GM19239 (cell line): ENCODE measurements at regions not wholly inside any gene's neighbourhood (a gene's known extent, or its start where the extent isn't known, plus 50 kb on each side); places are given as distances from the start of the nearest gene placed in this dataset.
A peak's percentile ranks its signal among the peaks of the same experiment; 100 is the strongest.

Experiments used
- DNase-seq: peaks from one replicate; pipeline ENCODE4 v3.0.0; 2011; ENCODE audit warnings: low spot score; ENCODE audit not compliant: insufficient read length
- FAIRE-seq: peaks from 2 replicates; lab custom pipeline; 2011; peaks lifted over from hg19 to GRCh38; lab: Jason Lieb, UNC

DNA sequence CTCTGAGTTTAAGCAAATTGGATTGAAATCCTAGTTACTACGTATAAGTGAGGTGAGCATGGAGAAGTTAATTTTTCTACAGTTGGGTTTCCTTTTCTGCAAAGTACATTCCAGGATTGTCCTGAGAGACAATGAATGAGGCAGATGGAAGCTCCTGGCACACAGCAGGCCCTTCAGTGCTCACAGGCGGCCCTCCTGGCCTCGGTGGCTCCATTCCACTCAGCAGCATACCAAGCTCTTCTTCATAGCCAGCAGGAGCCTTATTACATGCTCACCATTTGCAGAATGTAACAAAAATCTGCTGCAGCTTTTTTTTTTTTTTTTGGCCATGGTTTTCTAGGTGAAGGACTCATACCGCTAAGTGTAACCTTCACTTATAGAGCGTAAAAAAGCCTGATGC is 113.2 kb upstream of the FAM9B start:
- DNase-seq (no peak), FAIRE-seq (no peak)

DNA sequence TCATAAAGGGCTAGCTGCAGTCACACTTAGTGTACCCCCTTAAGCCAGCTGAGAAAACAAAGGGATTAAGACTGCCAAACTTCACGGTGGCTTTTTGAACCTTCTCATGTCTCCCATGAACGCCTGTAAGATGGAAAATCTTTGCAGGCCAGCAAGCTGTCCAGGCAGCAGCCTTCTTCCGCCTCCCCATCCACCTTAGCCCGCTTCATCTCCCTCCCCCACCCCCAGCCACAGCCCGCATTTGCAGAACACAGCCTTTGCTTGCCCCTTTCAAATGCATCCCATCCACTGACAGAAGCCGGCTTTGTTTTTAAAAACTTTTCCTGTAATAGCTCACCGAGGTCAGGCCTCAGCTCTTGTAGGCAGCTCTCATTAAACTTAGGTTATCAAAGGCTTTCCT is 113.8 kb upstream of the FAM9B start:
- FAIRE-seq = no peak
- no peak for DNase-seq

DNA sequence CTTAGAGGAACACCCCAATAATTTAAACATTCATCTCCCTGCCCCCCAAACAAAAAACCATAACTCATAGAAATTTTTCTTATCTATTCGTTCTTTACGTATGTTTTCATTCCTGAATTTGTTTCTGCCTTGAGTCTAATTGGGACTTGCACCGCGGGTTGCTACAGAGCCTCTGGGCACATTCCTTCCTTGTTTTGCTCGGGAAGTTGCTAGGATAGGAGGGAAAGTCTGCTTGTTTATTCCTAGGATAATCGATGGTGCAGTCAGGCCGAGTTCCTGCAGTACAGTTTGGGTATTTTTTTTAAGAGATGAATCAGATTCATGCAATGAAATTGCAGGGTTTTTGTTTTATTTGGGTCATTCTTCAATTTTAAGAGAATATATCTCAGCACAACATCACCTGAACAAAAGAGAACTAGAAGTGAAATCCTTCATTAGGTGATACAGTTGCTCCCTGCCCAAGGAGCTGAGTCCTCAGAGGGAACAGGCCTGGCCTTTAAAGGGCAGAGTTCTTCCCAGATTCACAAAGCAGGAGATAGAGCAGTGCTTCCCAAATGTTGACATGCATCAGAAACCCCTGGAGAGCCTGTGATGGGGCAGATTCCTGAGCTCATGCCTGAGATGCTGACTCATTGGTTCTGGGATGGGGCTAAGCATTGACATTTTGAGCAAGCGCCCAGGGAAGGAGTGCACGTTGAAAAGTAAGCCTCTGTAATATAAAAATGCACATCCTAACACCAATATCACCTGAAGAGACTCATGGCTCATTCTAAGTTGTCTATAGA is 114.9 kb upstream of the FAM9B start:
- FAIRE-seq (no peak), DNase-seq (no peak)

DNA sequence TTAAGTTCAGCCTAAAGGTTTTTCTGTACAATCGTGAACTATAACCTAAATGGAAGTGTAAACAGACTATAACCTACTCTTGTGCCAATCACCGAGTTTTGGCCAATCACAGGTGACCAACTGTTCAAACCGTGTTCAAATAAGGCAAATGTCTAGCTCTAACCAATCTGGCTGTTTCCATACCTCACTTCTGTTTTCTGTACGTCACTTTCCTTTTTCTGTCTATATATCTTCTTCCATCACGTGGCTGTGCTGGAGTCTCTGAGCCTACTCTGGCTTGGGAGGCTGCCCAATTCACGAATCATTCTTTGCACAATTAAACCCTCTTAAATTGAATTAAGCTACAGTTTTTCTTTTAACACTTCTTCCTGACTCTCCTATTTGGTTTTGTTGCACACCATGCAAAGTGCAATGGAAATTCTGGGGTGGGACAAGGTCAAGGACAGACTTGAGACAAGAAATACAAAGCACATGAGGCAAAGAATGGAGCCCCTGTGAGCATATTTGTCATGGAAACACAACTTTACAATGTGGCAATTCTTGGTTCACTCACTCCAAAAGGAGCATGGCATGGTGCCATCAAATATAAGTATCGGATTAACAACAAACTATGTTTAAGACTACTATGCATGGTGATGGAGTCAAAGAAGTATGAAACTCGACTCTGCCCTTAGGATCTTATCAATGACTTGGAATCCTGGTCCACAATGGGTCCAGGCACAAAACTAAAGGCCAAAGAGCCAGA is 115.7 kb upstream of the FAM9B start:
- FAIRE-seq (no peak), DNase-seq (no peak)

DNA sequence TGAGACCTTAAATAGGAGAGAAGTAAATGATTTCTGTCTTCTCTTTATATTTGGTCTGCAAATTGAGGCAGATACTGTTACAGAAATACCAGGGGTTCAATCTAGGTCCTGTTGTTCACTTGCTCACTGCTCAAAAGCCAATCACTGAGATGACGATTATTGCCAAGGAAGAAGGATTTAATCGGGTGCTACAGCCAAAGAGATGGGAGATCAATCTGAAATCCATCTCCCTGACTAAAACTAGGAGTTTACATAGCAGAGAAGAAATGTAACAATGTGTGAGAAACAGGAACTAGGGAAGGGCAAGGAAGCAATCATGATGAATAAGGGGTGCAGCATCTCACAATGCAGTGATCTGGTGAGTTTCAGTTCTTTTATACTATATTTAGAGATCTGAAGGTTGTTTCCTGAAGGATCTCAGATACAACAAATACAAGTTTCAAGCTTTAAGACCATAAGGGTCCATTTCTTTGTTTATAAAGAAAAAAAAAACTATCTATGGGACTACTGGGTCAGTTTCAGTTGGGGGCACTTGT is 117.9 kb upstream of the FAM9B start:
- DNase-seq = no peak
- no peak for FAIRE-seq

DNA sequence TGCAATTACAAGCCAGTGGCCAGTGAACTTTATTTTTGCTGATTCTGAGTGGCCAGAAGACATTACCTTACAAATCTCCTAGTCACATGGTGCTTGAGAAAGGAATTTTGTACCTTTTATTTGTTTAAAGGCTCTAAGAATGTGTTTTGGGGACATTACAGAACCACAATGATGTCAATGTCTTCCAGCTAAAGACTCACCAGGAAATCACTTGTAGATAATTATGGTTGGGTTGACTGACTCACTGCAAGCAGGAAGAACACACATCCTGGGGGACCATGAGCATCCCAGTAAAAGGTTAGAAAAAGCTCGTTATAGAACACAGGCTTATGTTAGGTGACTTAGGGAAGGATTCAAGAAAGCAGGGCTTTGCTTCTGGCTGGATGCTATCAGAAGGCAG is 119.4 kb upstream of the FAM9B start:
- DNase-seq (no peak), FAIRE-seq (no peak)

DNA sequence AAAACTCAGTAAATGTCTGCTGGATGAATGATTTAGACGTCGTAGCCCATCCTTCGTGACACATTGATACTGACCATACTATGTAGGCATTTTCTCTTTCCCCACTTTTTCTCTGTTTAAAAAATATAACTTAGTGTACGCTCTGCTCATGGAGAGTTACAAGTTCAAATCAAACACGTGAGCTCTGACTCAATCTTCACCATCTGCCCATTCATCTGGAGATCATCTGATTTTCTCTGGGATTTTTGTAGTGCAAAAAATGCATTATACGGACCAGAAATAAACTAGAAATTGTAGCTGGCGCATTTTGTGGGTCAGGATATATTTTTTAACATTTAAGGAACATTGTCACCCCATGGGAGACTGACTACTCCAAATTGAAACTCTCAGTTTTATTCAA is 124.7 kb upstream of the FAM9B start:
- DNase-seq = no peak
- FAIRE-seq = no peak

DNA sequence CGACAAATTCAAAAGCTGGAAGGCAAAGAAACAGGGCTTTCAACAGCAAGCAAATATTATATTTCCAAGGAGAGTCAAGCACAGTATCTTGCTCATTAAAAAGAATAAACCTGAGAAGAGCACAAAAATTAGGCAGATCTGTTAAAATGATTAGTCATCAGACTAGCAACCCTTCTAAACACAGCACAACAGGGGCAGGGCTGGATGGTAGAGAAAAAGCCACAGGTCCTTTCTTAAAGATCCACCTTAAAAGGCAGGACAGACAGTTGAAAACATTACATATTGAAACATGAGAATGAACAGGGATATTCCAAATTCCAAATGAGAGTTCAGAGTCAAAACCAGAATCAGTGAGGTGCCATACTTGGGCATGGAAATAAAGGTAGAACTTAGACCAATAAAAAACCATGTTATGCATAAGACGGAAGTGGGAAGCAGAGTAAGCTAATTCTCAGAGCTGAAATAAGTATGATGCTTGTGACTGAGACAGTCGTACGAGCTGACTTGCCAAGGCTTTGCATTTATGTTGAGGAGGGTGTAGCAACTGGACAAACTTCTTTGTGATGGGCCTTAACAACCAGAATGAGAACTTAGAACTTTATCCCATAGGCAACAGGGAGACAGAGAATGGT is 126.9 kb upstream of the FAM9B start:
- FAIRE-seq (no peak), DNase-seq (no peak)

DNA sequence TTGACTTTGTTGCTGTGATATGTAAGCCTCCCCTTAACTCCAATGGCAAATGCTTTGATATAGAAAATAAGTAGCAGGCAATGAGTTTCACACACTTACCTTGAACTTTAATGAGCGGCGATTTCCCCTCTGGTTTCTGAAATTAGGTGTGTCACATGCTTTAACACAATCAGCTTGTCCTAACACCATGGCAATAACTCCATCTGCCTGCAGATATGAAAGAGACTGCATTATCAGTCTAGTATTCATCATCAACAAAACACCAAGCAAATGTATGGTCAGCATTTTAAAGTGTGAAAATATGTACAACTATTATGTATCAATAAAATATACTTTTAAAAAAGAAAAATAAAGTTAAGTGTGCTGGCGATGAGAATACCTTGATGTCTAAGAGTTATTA is 128.8 kb upstream of the FAM9B start:
- FAIRE-seq (no peak), DNase-seq (no peak)

DNA sequence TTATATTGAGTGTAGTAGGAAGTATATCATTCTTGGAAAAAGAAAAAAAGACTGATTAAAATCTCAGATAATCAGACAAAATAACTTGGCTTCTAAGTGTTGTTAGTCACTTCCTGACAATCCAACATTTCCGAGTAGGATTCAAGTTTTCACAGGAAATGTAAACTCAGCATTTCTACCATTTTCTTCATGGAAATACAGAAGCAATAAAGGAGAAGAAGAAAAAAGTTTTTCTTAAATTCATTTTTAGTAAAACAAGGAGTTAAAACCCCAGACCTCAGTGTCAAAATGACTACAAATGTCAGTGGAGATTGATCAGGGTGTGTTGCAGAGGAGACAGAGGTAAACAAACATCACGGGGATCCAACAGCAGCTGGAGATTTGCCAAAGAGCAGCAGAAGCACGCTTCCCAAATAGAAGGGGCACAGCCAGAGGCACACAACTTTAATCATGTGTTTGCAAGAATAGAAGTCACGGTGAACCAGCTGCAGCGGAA is 129.3 kb upstream of the FAM9B start:
- FAIRE-seq = peak; percentile 52
- DNase-seq = no peak

DNA sequence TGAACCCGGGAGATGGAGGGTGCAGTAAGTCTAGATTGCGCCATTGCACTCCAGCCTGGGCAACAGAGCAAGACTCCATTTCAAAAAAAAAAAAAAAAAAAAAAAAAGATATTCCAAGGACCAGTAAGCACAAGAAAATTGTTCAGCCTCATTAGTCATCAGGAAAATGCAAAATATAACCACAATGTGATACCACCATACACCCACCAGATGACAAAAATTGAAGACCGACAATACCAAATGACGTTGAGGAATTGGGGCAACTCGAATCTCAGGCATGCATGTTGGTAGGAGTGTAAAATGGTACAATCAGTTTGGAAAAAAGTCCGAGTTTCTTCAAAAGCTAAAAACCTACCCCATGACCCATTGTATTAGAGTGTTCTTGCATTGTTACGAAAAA is 130.2 kb upstream of the FAM9B start:
- DNase-seq = no peak
- no peak for FAIRE-seq

DNA sequence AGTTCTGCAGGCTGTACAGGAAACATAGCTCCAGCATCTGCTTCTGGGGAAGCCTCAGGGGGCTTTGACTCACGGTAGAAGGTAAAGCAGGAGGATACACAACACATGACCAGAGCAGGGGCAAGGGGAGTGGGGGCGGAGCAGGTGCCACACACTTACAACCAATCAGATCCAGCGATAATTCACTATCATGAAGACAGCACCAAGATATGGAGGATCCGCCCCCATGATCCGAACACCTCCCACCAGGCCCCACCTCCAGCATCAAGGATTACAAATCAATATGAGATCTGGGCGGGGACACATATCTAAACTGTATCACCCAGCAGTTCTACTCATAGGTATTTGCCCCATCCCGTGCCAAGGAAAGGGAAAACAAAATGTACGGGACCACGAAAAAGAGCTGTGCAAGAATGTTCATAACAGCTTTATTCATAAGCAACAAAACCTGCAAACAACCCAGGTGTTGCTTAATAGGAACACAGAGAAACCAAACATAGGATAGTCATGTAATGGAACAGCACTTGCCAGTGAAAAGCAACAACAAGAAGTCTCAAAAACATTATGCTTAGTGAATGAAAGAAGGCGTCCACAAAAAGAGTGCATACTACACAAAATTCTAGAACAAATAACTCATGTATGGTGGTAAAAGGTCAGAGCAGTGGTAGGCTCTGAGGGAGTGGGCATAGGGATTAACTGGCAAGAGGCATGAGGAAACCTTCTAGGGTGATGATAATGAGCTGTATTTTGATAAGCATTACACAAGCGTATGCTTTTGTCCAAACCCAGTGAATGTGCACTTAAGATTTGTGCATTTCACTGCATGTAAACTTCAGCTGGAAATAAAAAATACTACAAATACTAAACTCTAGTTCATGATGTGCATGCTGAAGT is 130.9 kb upstream of the FAM9B start:
- no peak for FAIRE-seq
- no peak for DNase-seq

DNA sequence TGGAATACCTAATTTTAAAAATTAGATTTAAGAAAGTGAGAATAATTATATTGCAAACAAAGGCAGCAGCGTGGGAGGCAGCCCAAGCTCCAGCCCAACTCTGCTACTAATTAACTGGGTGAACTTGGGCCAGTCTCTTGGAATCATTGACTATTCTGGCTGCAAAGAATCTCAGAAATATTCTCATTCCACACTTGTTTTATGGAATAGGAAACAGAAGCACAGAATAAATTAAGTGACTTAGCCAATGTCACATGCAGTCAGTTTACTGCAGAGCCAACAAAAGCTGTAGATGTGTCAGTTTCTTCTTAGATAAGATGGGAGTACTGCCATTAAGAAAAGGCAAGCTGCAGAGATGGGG is 132.6 kb upstream of the FAM9B start:
- DNase-seq = no peak

DNA sequence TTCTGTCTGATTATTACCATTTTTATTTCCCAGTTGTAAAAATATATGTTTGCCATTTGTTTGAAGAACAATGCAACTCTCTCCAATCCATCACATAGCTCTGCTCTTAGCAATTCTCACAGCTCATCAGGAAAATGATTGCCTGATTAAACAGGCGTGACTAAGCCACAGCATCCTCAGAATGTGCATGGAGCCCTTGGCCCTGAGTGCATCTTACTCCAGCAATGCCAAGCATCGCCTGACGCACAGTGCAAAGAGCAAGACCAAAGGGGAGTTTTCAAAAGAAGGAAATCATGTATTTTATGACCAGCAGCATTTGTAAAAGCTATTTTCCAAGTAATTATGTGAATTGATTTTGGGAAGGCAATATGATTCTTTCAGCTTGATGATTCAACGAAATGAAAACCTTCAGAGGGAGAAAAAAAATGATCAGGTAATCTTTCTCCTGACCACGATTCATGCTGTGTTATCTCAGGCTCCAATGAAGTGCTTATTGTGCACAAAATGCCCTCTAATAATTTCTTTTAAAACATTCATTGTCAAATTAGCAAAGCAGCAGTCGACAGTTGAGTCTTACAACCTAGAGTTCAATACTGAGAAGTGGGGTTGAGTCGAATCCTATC is 138.0 kb upstream of the FAM9B start:
- FAIRE-seq = no peak
- no peak for DNase-seq

More for the DNA sequence above, 132.6 kb upstream of the FAM9B start:
- no peak for FAIRE-seq

DNA sequence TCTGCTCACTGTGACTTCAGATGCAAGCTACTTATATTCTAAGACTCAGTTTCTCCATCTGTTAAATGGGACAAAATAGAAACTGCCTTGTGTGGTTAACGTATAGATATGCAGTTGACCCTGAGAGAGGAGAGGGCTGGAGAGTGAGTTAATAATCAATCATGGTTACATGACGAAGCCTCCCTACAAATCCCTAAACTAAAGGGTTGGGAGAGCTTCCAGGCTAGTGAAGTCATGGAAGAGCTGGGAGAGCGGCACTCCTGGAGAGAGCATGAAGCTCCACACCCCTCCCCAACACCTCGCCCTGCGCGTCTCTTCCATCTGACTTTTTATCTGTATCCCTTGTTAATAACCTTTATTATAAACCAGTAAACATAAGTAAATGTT is 138.5 kb upstream of the FAM9B start:
- FAIRE-seq (no peak), DNase-seq (no peak)

DNA sequence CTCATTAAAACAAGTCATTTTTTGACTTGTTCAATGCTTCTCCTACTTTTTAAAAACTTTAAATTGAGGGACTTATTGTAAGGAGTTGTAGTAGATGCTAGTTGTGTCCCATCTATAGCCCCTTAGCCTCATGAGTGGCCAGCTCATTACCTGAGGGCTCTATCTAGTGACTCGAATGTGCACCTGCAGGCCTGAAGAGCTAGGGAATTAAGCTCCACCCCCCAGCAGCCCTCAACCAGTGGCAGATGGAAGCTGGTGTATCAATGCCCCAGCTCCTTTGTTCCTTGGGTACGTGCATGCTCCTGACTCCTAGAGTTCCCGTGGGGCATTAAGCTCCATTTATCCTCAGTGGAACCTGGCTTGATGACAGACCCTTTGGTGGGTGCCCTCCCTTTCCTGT is 146.7 kb upstream of the FAM9B start:
- DNase-seq (no peak), FAIRE-seq (no peak)

DNA sequence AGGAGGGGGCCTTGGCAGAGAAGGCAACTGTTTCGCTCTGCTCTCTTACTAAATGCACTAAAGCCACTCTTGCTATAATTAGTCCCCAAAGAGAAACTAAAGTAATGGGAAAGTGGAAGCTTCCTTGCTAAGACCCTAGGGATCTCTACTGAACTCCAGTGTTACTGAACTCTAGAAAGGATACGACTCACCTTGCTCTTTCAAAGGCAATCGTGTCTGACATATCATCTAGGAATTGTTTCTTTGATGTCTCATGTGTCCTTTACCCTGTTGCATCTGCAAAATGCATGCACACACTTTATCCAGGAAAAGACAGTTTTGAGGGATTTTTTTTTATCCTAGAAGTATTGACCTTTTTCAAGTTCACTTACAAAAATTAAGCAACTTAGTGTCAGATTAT is 148.1 kb upstream of the FAM9B start:
- no peak for DNase-seq
- no peak for FAIRE-seq

DNA sequence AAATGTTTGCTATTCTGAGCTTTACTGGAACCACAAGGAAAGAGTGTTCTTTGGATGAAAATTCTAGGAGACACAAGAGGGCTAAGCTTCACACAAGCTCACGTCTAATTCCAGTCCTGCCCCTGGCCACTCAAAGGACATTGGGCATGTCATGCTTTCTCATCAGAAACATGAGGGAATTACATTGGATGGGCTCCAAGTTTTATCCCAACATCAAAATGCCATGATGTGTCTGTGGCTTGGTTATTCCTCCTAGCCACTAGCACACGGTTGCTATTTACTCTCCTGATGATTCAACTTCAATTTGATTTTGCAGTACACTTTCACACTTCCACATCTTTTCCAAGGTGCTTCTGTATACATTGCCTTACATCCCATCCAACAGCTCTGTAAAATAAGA is 149.6 kb upstream of the FAM9B start:
- FAIRE-seq = no peak
- DNase-seq = no peak

DNA sequence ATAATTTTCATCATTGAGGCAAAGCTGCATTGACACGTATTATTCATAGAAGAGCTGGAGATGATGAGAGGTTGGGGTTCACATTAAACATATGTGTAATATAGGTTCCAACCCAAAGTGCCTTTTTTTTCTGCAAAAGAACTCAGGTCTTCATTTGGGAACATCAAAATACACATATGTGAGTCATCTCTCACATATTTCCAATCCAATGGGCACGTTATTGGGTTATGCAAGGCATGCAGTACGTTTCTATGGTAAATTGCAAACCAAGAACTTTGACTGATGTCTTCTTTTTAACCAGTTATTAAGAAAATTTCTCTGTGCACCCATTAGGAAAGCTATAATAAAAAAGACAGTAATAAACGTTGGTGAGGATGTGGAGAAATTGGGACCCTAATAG is 150.3 kb upstream of the FAM9B start:
- FAIRE-seq (no peak), DNase-seq (no peak)

DNA sequence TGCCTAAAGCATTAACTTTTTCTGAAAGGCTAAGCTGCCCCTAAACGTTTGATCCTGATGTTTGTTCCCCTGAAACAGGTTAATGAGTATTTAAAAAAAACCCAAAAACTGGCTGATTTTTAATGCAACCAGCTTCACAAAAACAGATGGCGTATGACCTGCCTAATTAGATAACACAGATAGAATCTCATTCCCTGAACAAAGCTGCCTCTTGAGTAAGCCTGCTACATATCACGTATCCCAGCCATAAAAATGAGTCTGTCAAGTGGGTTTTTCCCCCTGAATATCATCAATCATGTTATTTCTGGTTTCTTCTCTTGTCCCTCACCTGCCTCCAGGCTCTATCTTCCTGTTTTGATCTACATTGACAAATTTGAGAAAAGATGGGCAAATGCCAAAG is 154.2 kb upstream of the FAM9B start:
- no peak for DNase-seq
- no peak for FAIRE-seq
